Activated naive CD4-positive, alpha-beta T cell treated with Interleukin-2 at 50 U/mL for 16 hours (primary cell): ENCODE measurements at regions not wholly inside any gene's neighbourhood (a gene's known extent, or its start where the extent isn't known, plus 50 kb on each side); places are given as distances from the start of the nearest gene placed in this dataset.
"Not testable (repeated sequence)": the region's sequence is repeated elsewhere in the genome, so short reads cannot be mapped to it uniquely, and the experiment has no call there.

Source experiments
- DNase-seq: peaks from one replicate; pipeline ENCODE4 v3.0.0-alpha.2; 2020

- no peak for DNase-seq
These were observed 653.7 kb downstream of the DACH1 start for GRCh38 chr13:71213252-71213821.

GRCh38 chr13:71210861-71211260 lies 656.1 kb downstream of the DACH1 start:
- DNase-seq, result no peak

- no peak for DNase-seq
These were observed 657.8 kb downstream of the DACH1 start for GRCh38 chr13:71209217-71209616.

- not testable (repeated sequence) for DNase-seq
These were observed 682.4 kb downstream of the DACH1 start for GRCh38 chr13:71184583-71184982.

- DNase-seq, result not testable (repeated sequence)
These were observed 683.7 kb downstream of the DACH1 start for GRCh38 chr13:71183352-71183751.

- DNase-seq, result no peak
These were observed 695.3 kb downstream of the DACH1 start for GRCh38 chr13:71171740-71172139.

GRCh38 chr13:71169180-71169579 lies 697.8 kb downstream of the DACH1 start:
- no peak for DNase-seq

GRCh38 chr13:71156550-71156949 lies 710.5 kb downstream of the DACH1 start:
- no peak for DNase-seq

- no peak for DNase-seq
These were observed 717.3 kb downstream of the DACH1 start for GRCh38 chr13:71149498-71150363.

GRCh38 chr13:71149046-71149445 lies 718.0 kb downstream of the DACH1 start:
- no peak for DNase-seq

GRCh38 chr13:71148396-71148795 lies 718.6 kb downstream of the DACH1 start:
- no peak for DNase-seq

- no peak for DNase-seq
These were observed 722.1 kb downstream of the DACH1 start for GRCh38 chr13:71144883-71145282.

- DNase-seq, result no peak
These were observed 729.9 kb downstream of the DACH1 start for GRCh38 chr13:71137101-71137500.

- DNase-seq, result no peak
These were observed 742.8 kb downstream of the DACH1 start for GRCh38 chr13:71124230-71124629.

GRCh38 chr13:71118779-71119364 lies 748.1 kb downstream of the DACH1 start:
- DNase-seq, result no peak

GRCh38 chr13:71117920-71118319 lies 749.1 kb downstream of the DACH1 start:
- DNase-seq, result no peak

- DNase-seq, result no peak
These were observed 751.7 kb downstream of the DACH1 start for GRCh38 chr13:71115301-71115700.

- DNase-seq, result no peak
These were observed 770.6 kb downstream of the DACH1 start for GRCh38 chr13:71096421-71096820.

- DNase-seq, result no peak
These were observed 776.0 kb downstream of the DACH1 start for GRCh38 chr13:71090990-71091389.

GRCh38 chr13:71089056-71089455 lies 777.9 kb downstream of the DACH1 start:
- DNase-seq, result no peak

GRCh38 chr13:71087432-71087831 lies 779.6 kb downstream of the DACH1 start:
- no peak for DNase-seq

GRCh38 chr13:71087006-71087405 lies 780.0 kb downstream of the DACH1 start:
- no peak for DNase-seq

- no peak for DNase-seq
These were observed 784.4 kb downstream of the DACH1 start for GRCh38 chr13:71082631-71083030.

GRCh38 chr13:71079638-71080037 lies 787.4 kb downstream of the DACH1 start:
- DNase-seq, result no peak
